AG08396 (cell line): ENCODE measurements at regions not wholly inside any gene's neighbourhood (a gene's known extent, or its start where the extent isn't known, plus 50 kb on each side); places are given as distances from the start of the nearest gene placed in this dataset.

ENCODE experiments used
- DNase-seq: peaks from one replicate; pipeline ENCODE4 v3.0.0; 2012; ENCODE audit warnings: low spot score, mixed read lengths

DNA sequence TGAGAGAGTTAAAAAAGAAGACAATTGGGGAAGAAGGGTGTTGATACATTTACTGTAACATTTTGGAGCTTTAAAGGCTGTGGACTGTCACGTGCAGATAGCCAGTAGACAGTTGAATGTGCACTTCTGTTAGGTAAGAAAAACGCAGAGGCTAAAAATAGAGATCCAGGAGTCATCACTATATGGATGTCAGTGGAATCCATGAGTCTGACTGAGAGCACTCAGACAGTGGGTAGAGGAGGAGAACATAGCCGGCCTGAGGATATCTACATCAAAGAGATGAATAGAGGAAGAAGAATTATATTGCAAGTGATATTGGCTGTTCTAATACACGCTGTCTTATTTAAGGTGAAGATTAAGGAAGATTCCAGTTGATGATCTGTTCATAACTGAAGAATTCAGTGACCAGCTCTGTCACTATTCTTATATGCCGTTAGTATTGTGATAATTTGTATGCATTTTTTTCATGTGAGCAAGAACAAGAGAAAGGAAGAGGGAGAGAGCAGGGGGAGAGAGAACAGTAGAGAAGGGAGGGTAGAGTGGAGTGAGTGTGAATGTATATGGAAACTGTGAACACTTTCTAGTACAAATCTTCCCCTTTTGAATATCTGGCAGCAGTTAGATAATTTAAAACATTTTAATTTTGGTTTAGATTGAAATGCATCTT is 344.8 kb downstream of the CHRM3 start:
- no peak for DNase-seq

DNA sequence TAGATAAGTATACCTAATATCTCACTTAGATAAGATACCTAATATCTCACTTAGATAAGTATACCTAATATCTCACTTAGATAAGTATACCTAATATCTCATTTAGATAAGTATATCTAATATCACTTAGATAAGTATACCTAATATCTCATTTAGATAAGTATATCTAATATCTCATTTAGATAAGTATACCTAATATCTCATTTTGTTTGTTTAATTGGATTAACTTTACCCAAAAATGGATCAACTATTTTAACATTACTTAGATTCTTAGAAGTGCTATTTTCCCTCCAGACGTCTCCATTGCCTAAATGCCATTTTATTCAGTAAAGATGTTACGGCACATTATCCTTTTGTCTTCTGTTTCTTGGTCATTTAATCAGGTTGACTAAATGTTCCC is 346.4 kb downstream of the CHRM3 start:
- no peak for DNase-seq

DNA sequence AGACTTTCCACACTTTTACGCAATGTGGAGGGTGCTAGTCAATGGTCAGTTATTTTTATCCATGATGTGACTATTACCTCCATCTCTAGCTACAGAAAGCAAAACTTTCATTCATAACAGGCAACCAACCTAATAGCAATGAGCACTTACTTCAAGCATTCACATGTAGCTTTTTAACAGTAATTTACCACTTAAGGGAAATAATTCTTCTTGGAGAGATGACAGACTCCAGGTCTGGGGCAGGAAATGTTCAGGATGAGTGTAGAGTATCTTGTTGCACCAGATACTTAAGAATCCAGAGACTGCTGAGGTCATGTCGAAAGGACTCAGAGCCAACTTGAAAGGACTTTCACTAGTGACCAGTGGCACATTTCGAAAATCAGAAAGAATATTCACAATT is 347.6 kb downstream of the CHRM3 start:
- DNase-seq, result no peak

DNA sequence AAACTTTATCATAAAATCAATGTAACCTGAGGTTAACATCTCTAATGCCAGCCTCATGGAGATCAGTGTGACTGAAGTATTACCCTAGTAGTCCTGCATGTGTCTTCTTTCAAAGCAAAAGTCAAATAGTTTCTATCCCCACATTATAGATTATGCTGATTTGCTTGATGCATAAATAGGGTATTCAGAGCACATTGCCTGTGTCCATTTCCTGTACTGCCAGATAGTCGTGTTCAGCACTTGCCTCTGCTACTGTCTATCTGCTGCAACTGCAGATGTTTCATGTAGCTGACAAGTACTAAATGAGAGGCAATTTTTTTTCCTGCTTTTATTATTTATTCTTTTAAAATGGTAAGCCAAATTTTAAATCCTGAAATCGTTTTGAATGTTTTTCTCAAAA is 348.7 kb downstream of the CHRM3 start:
- no peak for DNase-seq

DNA sequence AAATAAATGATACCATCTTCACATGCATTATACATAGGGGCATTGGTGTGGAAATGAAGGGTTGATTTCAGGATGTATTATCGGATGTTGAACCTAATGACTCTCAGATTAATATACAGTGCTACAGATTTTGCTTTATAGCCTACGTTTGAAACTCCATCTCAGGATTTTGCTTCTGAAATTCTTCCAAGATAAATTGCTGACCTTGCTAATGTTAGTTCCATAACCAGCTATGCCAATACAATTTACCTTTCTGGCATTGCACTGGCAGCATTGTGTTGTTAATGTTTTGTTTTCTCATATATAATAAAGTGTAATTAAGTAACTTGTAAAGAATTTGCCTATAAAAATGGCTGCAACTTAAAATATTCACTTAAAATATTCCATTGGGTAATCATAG is 350.1 kb downstream of the CHRM3 start:
- DNase-seq, result no peak

DNA sequence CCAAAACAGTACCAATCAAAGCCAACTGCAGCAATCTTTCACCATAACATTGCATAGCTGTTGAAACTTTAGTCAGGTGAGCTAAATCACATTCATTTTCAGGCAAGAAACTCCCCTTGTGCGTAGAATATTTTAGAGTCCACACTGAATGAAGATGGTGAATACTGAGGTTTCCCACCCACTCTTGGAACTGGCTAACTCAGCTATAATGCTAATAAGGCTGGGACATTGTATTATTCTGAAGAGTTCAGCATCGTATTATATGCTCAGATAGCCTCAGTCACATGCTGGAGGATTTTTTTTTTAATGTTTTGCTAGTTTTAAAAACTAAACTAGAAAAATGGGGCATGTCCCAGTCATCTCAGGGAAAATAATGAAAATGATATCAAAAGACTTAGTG is 352.3 kb upstream of the FMN2 start:
- DNase-seq, result no peak

DNA sequence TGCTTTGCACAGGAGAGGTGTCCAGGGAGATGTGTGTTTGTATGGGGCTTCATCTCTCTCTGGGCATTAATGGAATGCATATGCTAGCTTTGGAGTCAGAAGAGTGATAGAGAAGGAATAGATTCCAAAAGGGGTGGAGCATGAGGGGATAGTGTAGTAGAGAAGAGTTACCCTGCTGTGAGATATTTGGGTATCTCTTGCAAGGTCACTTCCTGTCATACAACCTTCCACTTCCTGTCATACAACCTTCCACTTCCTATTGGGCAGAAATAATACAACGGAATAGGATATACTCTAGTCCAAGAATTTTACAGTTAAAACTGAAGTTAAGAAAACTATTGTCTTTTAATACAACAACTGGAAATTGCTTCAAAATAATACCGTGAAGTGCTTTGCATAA is 351.8 kb upstream of the FMN2 start:
- DNase-seq, result no peak

DNA sequence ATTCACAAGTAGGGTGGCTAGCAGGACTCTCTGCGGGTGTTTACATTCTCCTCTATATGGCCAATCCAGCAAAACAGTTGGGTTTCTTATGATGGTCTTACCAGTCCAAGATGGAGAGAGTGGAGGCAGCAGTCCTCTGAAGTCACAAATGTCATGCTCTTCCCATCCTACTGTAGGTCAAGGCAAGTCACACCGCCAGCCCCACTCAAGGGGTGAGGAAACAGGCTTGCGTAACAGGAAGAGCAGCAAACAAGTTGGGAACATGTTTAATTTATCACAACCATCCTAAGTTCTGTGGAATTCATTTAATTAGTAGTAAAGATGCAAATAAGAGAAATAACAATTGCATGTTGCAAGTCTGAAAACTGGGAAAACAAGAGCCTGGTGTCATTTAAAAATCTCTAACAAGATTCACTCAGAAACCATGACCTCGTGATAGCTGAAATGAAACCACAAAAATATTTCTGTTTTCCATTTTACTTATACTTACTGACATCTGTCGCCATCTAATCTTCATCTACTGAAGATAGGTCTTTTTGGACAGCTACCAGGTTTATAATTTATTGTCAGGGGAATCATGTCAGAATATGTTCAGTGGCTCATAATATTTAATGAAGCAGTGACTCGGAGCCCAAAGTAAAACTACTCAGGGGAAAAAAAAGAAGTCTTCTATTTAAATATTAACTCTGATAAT is 349.1 kb upstream of the FMN2 start:
- DNase-seq, result no peak

DNA sequence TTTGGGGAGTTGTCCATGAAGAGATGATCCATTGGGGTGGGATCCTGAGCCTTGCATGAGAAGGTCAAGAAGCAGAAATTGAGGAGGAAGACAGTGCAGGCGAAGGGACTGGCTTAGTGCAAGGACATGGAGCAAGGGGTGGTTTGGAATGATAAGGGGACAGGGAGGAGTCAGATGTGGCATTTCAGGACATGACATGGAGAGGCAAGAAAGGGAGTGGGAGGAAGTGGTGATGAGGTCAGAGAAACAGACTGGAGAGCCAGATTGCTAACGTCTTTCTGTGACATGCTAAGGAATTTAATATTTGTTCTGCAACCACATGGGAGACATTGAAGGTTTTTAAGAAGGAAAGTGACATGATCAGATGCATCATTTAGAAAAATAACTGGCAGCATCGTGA is 346.8 kb upstream of the FMN2 start:
- no peak for DNase-seq

DNA sequence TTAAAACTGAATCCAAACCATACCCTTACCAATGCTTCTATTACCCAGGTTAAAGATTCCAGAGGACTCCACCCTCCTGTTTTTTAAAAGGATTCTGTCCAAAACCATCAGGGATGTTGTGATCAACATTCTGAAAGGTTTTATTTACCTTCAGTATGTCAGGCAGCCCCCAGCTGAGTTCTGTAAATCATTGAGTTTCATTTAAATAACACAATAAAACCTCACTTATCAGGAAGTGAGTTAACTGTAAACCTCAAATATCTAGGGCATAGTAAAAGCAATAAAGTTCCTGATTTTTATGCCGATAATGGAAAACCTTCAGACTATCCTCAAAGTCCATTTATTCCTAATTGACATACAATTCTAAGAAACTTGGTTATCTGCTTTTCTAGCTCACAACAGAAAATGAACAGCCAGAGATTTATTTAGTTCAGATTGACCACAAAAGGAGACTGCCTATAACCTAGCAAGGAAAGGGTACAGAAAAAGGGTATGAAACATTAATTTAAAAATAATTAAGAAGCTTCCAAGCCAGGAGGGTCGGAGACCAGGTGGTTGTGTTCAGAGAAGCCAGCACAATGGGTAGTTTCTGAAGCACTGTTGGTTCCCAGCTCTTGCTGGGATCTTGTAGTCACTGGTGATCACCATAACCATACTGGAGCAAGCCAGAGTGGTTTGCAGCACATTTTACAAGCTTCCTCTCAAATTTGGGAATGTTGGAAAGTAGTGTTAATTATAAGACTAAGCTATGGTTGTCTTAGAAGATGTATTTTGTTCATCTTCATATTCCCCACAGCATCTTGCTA is 336.4 kb upstream of the FMN2 start:
- no peak for DNase-seq

DNA sequence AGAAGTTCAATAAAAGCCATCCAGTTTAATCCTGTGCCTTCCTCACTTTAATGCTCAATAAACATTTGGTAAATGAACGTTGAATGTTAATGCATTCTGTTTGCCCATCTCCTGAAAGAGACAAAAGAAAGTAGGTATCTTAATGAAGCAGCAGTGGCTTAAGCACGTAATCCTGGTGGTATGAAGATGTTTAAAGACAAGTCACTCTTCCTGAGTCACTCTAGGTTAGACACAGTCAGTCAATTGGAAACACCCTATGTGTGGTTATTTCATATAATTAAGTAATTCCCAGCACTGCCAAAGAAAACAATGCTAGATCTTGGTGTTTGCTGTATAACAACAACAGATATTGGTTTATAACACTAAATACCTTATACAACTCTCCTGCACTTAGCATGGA is 334.0 kb upstream of the FMN2 start:
- no peak for DNase-seq

DNA sequence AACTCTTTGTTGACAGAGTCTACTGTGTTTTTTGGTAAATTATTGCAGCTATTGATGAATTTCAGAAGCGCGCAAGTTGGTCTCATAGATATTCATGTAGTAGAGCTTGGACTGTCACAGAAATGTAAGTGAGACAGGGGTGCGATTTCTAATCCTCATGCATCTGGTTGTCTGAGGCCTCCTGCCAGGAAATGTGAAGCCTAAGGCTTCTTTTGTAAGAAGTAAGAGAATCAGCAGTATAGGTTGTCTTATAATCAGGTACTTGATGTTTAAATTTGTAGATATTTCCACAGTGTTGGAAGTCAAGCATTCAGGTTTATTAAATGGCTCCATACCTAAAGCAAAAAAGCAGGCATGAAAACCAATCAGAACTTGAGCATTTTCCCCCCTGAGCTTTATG is 332.9 kb upstream of the FMN2 start:
- no peak for DNase-seq

DNA sequence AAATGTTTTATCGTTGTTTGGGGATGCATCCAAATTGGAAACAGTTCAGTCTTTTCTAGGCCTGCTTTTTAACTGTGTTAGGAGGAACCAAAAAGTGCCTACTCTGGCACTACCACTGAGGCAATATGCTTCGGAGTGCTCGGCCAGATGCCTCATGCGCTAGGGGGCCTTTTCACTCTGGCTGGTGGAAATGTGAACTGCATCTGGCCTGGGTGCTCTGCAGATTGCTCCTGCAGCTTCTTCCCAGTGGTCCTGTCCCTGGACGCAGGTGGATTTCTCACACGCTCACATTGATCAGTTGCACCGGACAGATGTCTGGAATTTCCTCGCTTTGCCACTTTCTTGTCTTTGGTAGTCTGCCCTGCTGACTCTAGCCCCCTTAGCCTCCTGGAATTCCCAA is 330.2 kb upstream of the FMN2 start:
- no peak for DNase-seq

DNA sequence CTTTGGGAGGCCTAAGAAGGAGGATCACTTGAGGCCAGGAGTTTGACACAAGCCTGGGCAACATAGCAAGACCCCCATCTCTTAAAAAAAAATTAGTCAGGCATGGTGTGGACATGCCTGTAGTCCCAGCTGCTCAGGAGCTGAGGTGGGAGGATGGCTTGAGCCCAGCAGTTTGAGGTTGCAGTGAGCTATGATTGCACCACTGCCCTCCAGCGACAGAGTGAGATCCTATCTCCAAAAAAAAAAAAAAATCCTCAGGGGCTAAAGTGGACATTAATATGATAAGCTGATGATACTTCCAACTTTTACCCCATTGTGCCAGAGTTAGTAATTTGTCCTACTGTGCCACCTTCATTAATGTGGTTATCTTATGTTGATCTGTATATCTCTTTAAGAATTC is 327.8 kb upstream of the FMN2 start:
- DNase-seq, result no peak

DNA sequence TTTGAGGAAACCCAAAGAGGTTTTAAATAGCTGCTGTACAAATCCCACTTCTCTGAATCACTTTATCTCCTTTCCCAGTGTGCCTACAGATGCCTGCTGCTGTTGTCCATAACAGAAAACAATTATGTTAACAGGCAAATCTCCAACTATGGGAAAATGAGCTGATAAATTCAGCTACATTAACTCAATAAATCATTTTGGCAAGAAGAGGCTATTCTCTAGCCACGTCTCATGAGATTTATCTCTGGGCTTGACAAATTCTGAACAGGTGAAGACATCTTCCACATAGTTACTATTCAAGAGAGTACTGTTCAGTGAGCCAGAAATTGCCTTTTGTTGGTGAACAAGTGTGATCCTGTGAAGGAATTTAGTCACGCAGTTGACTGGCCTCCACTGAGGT is 327.1 kb upstream of the FMN2 start:
- no peak for DNase-seq

DNA sequence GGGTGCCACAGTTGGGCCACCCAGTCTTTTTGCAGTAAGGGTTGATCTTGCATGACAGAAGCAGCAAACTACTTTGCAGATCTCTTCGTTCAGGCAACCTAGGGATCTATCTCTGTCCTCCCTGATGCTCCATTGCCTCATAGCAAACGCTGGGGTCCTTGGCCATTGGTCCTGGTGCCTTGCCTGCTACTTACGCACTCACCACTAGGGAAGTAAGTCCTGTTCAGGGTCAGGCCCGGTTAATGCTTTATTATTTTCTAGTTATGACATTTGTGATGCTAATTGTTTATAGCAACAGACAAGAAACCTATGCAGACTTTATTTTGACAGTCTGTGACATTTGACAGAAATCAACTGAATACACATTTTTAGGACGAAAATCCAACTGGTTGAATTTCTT is 326.5 kb upstream of the FMN2 start:
- DNase-seq, result no peak

DNA sequence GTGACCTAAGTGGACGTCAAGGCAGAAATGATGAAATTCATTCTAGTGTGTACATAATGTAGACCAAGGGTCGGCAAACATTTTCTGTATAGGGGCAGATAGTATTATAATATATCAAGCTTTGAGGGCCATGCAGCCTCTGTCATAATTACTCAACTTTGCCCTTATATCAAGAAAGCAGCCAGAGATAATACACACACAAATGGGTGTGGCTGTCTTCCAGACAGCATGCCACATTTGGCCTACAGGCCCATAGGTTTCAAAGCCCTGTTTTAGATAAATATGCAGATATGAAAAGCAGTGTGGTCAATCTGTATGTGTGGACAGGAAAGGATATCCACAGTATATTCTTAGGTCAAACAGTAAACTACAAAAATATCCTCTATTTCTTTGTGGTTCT is 320.1 kb upstream of the FMN2 start:
- DNase-seq, result no peak

DNA sequence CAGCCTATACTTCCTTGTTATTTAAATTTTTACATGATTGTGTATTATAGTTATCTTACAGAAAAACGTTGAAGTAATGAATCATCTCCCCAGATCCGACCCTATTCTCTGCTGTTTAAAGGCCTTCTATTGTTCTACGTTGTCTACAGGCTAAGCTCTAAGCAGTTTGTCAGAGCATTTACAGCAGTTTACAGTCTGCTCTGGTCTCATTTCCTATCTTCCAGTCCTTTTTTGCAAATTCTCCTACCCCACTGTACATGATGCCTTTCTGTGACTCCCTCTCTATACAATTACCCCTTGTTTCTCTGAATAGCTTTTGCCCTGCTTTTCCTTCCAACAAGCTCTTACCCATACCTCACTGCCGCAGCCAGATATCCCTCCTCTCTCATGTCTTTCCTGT is 319.2 kb upstream of the FMN2 start:
- DNase-seq, result no peak

DNA sequence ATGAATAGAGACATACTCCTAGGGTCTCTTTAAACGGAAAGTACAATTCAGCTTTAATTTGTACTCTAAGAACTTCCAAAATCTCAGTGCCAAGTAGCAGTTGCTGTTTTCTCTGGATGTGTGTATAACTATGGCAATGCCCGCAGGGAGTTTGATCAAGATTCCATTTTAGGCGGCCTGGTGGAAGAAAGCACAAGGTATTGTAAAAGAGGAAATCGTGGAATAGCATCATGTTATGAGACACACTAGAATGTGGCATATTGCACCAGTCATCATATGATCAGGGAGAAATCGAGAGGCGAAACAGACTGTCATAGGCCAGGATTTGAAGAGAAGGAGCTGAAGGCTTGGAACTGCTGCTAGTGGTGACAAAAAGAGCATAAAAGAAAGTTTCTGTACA is 316.2 kb upstream of the FMN2 start:
- no peak for DNase-seq

DNA sequence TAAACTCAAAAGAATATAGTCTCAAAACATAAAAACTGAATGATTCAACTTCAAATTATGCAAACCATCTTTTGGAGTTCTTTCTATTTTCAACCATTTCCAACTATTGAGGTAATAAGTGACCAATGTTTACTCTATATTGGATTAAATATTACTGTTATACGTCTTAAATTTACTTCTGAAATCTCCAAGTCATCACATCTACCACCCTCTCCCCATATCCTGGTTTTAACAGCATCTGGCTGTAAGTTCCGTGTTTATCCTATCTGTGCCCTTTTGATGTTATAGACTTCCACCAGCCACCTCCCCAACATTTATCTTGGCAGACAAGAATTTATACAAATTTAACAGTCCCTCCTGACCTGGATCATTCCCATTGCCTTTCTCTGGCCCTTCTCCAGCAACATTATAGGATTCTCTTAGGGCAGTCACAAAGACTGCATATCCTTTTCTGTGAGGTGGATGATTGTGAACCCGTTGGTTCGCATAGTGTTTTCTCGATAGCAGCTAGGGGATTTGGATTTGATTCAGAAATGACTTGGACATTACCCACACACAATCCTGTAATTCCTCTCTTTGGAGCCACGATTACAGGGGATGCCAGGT is 313.4 kb upstream of the FMN2 start:
- no peak for DNase-seq

DNA sequence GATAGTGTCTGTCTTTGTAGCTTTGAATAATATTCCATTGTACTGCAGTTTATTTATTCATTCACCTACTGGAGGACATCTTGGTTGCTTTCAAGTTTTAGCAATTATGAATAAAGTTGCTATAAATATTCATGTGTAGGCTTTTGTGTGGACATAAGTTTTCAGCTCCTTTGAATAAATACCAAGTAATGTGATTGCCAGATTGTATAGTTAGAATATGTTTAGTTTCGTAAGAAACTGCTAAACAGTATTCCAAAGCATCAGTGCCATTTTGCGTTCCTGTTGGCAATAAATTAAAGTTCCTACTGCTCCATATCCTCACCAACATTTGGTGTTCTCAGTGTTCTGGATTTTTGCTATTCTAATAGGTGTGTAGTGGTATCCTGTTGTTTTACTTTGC is 311.7 kb upstream of the FMN2 start:
- no peak for DNase-seq

DNA sequence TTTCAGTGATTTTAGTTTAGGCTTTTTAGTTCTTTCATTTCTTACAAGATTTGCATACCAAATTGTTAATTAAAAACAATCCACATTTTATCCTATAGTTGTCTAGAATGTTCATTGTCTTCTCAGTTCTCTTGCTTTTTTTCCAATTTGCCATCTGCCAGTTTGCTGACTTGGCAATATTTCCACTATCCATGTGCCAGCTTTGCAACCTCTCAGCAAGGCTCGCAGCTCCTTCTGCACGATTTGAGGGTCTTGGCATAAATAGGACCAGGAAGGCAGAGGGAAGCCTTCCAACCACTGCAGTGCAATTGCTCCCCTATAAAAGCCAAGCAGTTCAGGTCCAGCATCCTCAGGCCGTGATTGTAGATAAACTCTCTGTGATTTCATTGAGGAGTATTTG is 306.8 kb upstream of the FMN2 start:
- no peak for DNase-seq

DNA sequence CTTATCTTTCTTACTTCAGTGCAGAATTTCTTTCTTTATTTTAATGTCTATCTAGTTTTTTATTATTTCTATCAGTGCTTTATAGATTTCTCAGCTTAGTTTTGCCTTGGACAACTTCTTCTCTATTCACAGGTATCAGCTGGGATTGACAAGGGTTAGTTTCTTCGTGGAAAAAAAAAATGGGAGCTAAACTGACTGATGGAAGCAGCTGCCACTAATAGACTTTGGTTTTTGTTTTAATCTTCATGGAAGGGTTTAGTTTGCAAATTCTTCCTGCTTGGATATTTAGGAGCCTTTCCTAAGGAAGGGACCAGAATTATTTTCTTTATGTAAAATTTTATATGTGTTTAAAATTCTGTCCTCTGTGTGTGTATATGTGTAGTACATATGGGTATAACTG is 306.1 kb upstream of the FMN2 start:
- DNase-seq, result no peak
